Transverse colon (tissue), 4 donors: ENCODE measurements at regions not wholly inside any gene's neighbourhood (a gene's known extent, or its start where the extent isn't known, plus 50 kb on each side); places are given as distances from the start of the nearest gene placed in this dataset.

Experiments used
- CTCF ChIP-seq, 5 experiments: fragments of 200-600 bp in 3 of 5; fragments of 450-650 bp in 2 of 5; sonication (generic) in 3 of 5; IDR thresholded peaks; 1 replicate in 2 of 5; 2 replicates in 3 of 5; pipeline ENCODE4 v1.5.1; 2016 to 2017; ENCODE audit warnings: antibody characterized with exemption in 5 of 5, inconsistent platforms in 3 of 5, mild to moderate bottlenecking in 2 of 5, moderate library complexity in 1 of 5
- EP300 ChIP-seq: sonication (generic); formaldehyde crosslinking; IDR thresholded peaks from one replicate; pipeline ENCODE4 v1.6.1; 2017; ENCODE audit warnings: antibody characterized with exemption, low read depth
- POLR2AphosphoS5 ChIP-seq, 3 donors: sonication (generic); formaldehyde crosslinking; IDR thresholded peaks; one replicate each; pipeline ENCODE4 v1.6.1; 2016; ENCODE audit warnings: antibody characterized with exemption in 3 of 3

GRCh38 chr16:66306366-66307150, 59.9 kb upstream of the CDH5 start:
- TF ChIP-seq CTCF (IDR thresholded peaks at IDR 0.05) (no peak), EP300 (no peak), POLR2AphosphoS5 (IDR thresholded peaks at IDR 0.05) (no peak)
